Ascending aorta (tissue), 2 donors: ENCODE measurements at regions not wholly inside any gene's neighbourhood (a gene's known extent, or its start where the extent isn't known, plus 50 kb on each side); places are given as distances from the start of the nearest gene placed in this dataset.

Experiments
- DNase-seq, 2 donors: peaks; one replicate each; pipeline ENCODE4 v3.0.0-alpha.2; 2019; ENCODE audit warnings: low spot score in 2 of 2
- H3K27ac ChIP-seq, 2 donors: fragments of 200-600 bp; sonication (generic); one replicate each; pipeline ENCODE4 v1.5.1; 2016 to 2017; ENCODE audit warnings: mild to moderate bottlenecking in 1 of 2
- H3K27me3 ChIP-seq: fragments of 200-600 bp; sonication (generic); one replicate; pipeline ENCODE4 v1.5.1; 2017
- H3K36me3 ChIP-seq, 2 donors: fragments of 200-600 bp; sonication (generic); one replicate each; pipeline ENCODE4 v1.5.1; 2016
- H3K4me1 ChIP-seq, 2 donors: fragments of 200-600 bp; sonication (generic); one replicate each; pipeline ENCODE4 v1.5.1; 2016 to 2017; ENCODE audit warnings: mild to moderate bottlenecking in 1 of 2
- H3K4me3 ChIP-seq, 2 donors: fragments of 200-600 bp; sonication (generic); one replicate each; pipeline ENCODE4 v1.5.1; 2016 to 2017; ENCODE audit warnings: mild to moderate bottlenecking in 1 of 2
- H3K9me3 ChIP-seq, 2 donors: fragments of 200-600 bp; sonication (generic); one replicate each; pipeline ENCODE4 v1.5.1; 2016
- CTCF ChIP-seq, 3 experiments: fragments of 200-600 bp in 2 of 3; fragments of 450-650 bp in 1 of 3; sonication (generic) in 2 of 3; IDR thresholded peaks; one replicate each; pipeline ENCODE4 v1.5.1; 2016 to 2019; ENCODE audit warnings: antibody characterized with exemption in 3 of 3, mild to moderate bottlenecking in 1 of 3, moderate library complexity in 1 of 3
- intact Hi-C: fragments of 100-400 bp; cut with DNase I; formaldehyde crosslinking; loops from one replicate; pipeline ENCODE4 v1.15.1; 2023

GRCh38 chr5:167898361-167899042, 392.9 kb upstream of the WWC1 start:
- intact Hi-C loops: no loop called here
- H3K36me3 ChIP-seq: no peaks in the 10 kb centered on the region
- H3K4me1 ChIP-seq: no peaks in the 10 kb centered on the region
- H3K27ac ChIP-seq: no peak overlapping the region
- no peak overlapping the region for H3K4me3 ChIP-seq
- no peaks in the 10 kb centered on the region for H3K27me3 ChIP-seq
- H3K9me3 ChIP-seq: no peaks in the 10 kb centered on the region
- DNase-seq: no peak
- TF ChIP-seq CTCF (IDR thresholded peaks at IDR 0.05): no peak

DNA sequence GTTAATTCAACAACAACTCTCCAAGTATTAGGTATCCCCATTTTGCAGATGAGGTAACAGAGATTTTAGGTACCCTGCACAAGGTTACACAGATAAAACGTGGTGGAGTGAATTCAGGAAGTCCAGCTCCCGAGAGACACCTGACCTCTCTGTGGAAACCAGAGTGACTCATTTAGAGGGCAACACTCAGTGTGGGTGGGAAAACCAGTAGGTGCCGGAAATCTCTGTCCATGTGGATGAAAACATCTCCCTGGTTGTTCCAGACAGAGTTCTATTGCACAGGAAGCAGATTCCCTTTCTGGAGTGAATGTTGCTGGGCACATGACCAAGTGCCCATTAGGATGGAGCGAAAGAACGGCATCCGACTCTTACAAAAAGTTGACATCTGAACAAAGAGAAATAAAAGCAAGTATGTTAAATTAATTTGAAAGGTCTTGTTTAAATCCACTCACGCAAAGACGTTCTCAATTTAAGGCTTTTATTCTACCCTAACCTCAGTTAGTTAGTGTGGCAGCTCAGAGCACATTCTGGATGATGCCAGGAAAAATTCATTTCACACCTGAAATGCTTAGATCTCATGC, 391.9 kb upstream of the WWC1 start:
- H3K36me3 ChIP-seq: no peaks in the 10 kb centered on the region
- no peak overlapping the region for H3K27ac ChIP-seq
- no peaks in the 10 kb centered on the region for H3K27me3 ChIP-seq
- H3K4me1 ChIP-seq: no peaks in the 10 kb centered on the region
- DNase-seq: no peak
- no peak overlapping the region for H3K4me3 ChIP-seq
- TF ChIP-seq CTCF (IDR thresholded peaks at IDR 0.05): no peak
- no peaks in the 10 kb centered on the region for H3K9me3 ChIP-seq
- intact Hi-C loops: no loop called here

GRCh38 chr5:167900340-167900935, 391.0 kb upstream of the WWC1 start:
- Histone ChIP-seq H3K9me3 (no peaks in the 10 kb centered on the region), H3K27ac (no peak overlapping the region), H3K4me1 (no peaks in the 10 kb centered on the region), H3K27me3 (no peaks in the 10 kb centered on the region), H3K36me3 (no peaks in the 10 kb centered on the region), H3K4me3 (no peak overlapping the region)
- no peak for DNase-seq
- no peak for TF ChIP-seq CTCF (IDR thresholded peaks at IDR 0.05)
- intact Hi-C loops: no loop called here

- Histone ChIP-seq H3K36me3 (no peaks in the 10 kb centered on the region), H3K4me1 (no peaks in the 10 kb centered on the region), H3K9me3 (no peaks in the 10 kb centered on the region), H3K27ac (no peak overlapping the region), H3K4me3 (no peak overlapping the region), H3K27me3 (no peaks in the 10 kb centered on the region)
- intact Hi-C loops: no loop called here
- TF ChIP-seq CTCF (IDR thresholded peaks at IDR 0.05): no peak
- DNase-seq: no peak
Measured at GRCh38 chr5:167902298-167902697, 389.1 kb upstream of the WWC1 start.

GRCh38 chr5:167903243-167903642, 388.2 kb upstream of the WWC1 start:
- Histone ChIP-seq H3K36me3 (no peaks in the 10 kb centered on the region), H3K4me1 (no peaks in the 10 kb centered on the region), H3K27ac (no peak overlapping the region), H3K9me3 (no peaks in the 10 kb centered on the region), H3K4me3 (no peak overlapping the region), H3K27me3 (no peaks in the 10 kb centered on the region)
- intact Hi-C loops: no loop called here
- no peak for TF ChIP-seq CTCF (IDR thresholded peaks at IDR 0.05)
- DNase-seq: no peak
